Endothelial cell of umbilical vein (primary cell): ENCODE measurements at regions not wholly inside any gene's neighbourhood (a gene's known extent, or its start where the extent isn't known, plus 50 kb on each side); places are given as distances from the start of the nearest gene placed in this dataset.

Source experiments
- BruUV-seq: library from RNA; stranded (reverse); fragments of 400-500 nt; replicated peaks from 2 replicates; lab custom pipeline; 2021; lab: Mats Ljungman, UMichigan
- CTCF ChIA-PET: fragments of 300-600, 350-600 bp; sonication (Branson Sonifier 250); formaldehyde crosslinking; loops from one replicate; lab custom pipeline; 2021; ENCODE audit warnings: antibody characterized with exemption, inconsistent platforms; lab: Charles Lee
- POLR2A ChIA-PET: fragments of 300-600, 350-600 bp; sonication (Branson Sonifier 250); formaldehyde crosslinking; loops from one replicate; lab custom pipeline; 2021; ENCODE audit warnings: antibody characterized with exemption, inconsistent platforms; lab: Charles Lee
- DNase-seq: peaks from one replicate; pipeline ENCODE4 v3.0.0-alpha.2; 2011; ENCODE audit warnings: low read depth, low spot score
- FAIRE-seq: peaks from 2 replicates; lab custom pipeline; 2011; peaks lifted over from hg19 to GRCh38; lab: Jason Lieb, UNC
- H2AFZ ChIP-seq: 2 replicates; pipeline ENCODE4 v1.6.0; 2012; ENCODE audit warnings: low read depth, low read length, control low read depth, inconsistent platforms
- H3K27ac ChIP-seq: 2 replicates; pipeline ENCODE4 v1.5.1; 2011; ENCODE audit warnings: low read depth, mild to moderate bottlenecking, control low read depth, low read length, moderate library complexity; ENCODE audit not compliant: insufficient read depth
- H3K27me3 ChIP-seq, 2 experiments: 2 replicates each; pipeline versions ENCODE4 v1.6.0 to v1.6.1; 2011; ENCODE audit warnings: low read length in 2 of 2, mixed read lengths in 1 of 2; ENCODE audit not compliant: control insufficient read depth in 2 of 2, insufficient read depth in 2 of 2
- H3K36me3 ChIP-seq, 2 experiments: 2 replicates in 1 of 2; 3 replicates in 1 of 2; pipeline ENCODE4 v1.5.1; 2011; ENCODE audit warnings: low read length in 2 of 2, mild to moderate bottlenecking in 1 of 2, moderate library complexity in 1 of 2; ENCODE audit not compliant: control insufficient read depth in 2 of 2, insufficient read depth in 2 of 2; ENCODE audit errors: extremely low read depth in 1 of 2
- H3K4me1 ChIP-seq: 3 replicates; pipeline ENCODE4 v1.5.1; 2011; ENCODE audit warnings: mild to moderate bottlenecking, low read length; ENCODE audit not compliant: control insufficient read depth, insufficient read depth; ENCODE audit errors: extremely low read depth
- H3K4me2 ChIP-seq: 2 replicates; pipeline ENCODE4 v1.6.1; 2011; ENCODE audit warnings: low read length, control low read depth, mixed read lengths; ENCODE audit not compliant: insufficient read depth
- H3K4me3 ChIP-seq, 3 experiments: fragments of 200-600 bp in 1 of 3; sonication (generic), shearing (Covaris generic) in 1 of 3; replicated peaks in 1 of 3; 2 replicates each; pipeline ENCODE4 v1.5.1; 2011 to 2016; ENCODE audit warnings: control low read depth in 3 of 3, low read length in 3 of 3, mild to moderate bottlenecking in 2 of 3, inconsistent platforms in 1 of 3, low read depth in 1 of 3, moderate library complexity in 1 of 3; ENCODE audit not compliant: insufficient read depth in 1 of 3
- H3K79me2 ChIP-seq: 2 replicates; pipeline ENCODE4 v1.6.0; 2012; ENCODE audit warnings: low read length, inconsistent platforms; ENCODE audit not compliant: control insufficient read depth, insufficient read depth
- H3K9ac ChIP-seq: replicated peaks from 2 replicates; pipeline ENCODE3; 2011; ENCODE audit warnings: low read length, control low read depth; ENCODE audit not compliant: insufficient read depth; ENCODE audit errors: extremely low read depth
- H3K9me1 ChIP-seq: replicated peaks from 3 replicates; pipeline ENCODE4 v1.6.0; 2011; ENCODE audit warnings: mild to moderate bottlenecking, low read length; ENCODE audit not compliant: control insufficient read depth, insufficient read depth; ENCODE audit errors: extremely low read depth
- H3K9me3 ChIP-seq: replicated peaks from 2 replicates; pipeline ENCODE4 v1.5.1; 2012; ENCODE audit warnings: low read length, inconsistent platforms; ENCODE audit not compliant: control insufficient read depth, insufficient read depth
- H4K20me1 ChIP-seq: replicated peaks from 2 replicates; pipeline ENCODE3; 2011; ENCODE audit warnings: mild to moderate bottlenecking, low read length; ENCODE audit not compliant: control insufficient read depth, insufficient read depth; ENCODE audit errors: extremely low read depth
- CTCF ChIP-seq, 2 donors: IDR thresholded peaks; 1 replicate in 1 of 2; 2 replicates in 1 of 2; pipeline ENCODE4 v1.5.1; 2011; ENCODE audit warnings: low read length in 2 of 2, mild to moderate bottlenecking in 2 of 2, moderate library complexity in 2 of 2, control low read depth in 1 of 2, inconsistent platforms in 1 of 2, low read depth in 1 of 2; ENCODE audit not compliant: insufficient read depth in 1 of 2; ENCODE audit errors: extremely low read depth in 1 of 2
- EZH2 ChIP-seq: IDR thresholded peaks from 2 replicates; pipeline ENCODE4 v1.6.1; 2012; ENCODE audit warnings: borderline replicate concordance, low read depth, mild to moderate bottlenecking, moderate library complexity, low read length, inconsistent platforms; ENCODE audit not compliant: severe bottlenecking
- FOS ChIP-seq: IDR thresholded peaks from 2 replicates; pipeline ENCODE4 v1.6.1; 2011; ENCODE audit warnings: mild to moderate bottlenecking, low read length, moderate library complexity, borderline replicate concordance; ENCODE audit not compliant: insufficient read depth
- GATA2 ChIP-seq: IDR thresholded peaks from 2 replicates; pipeline ENCODE4 v1.7.0; 2011; ENCODE audit warnings: low read depth, mild to moderate bottlenecking, moderate library complexity, mixed read lengths, low read length; ENCODE audit not compliant: insufficient read length, insufficient read depth
- JUN ChIP-seq: IDR thresholded peaks from 2 replicates; pipeline ENCODE4 v1.6.1; 2011; ENCODE audit warnings: borderline replicate concordance, low read depth; ENCODE audit not compliant: insufficient read length, insufficient read depth
- MAX ChIP-seq: IDR thresholded peaks from 2 replicates; pipeline ENCODE4 v1.6.1; 2011; ENCODE audit not compliant: insufficient read depth, insufficient read length
- MYC ChIP-seq: IDR thresholded peaks from one replicate; pipeline ENCODE4 v1.6.1; 2011; ENCODE audit warnings: mild to moderate bottlenecking, low read depth, low read length
- POLR2A ChIP-seq: IDR thresholded peaks from 2 replicates; pipeline ENCODE4 v1.6.1; 2012; ENCODE audit warnings: low read depth, mild to moderate bottlenecking, control low read depth, low read length
- POLR2AphosphoS5 ChIP-seq: IDR thresholded peaks from 2 replicates; pipeline ENCODE4 v1.6.1; 2012; ENCODE audit warnings: low read depth, mild to moderate bottlenecking, control low read depth, low read length, moderate library complexity; ENCODE audit not compliant: insufficient read depth
- dilution Hi-C: fragments of 300-500 bp; cut with MboI; formaldehyde crosslinking; loops from one replicate; pipeline ENCODE4 v1.15.0; 2019; ENCODE audit warnings: low sequenced_read_pairs; ENCODE audit not compliant: extremely low pct_ligation_motif_present
- intact Hi-C: fragments of 100-400 bp; cut with micrococcal nuclease; formaldehyde crosslinking; loops from one replicate; pipeline ENCODE4 v1.10.0; 2022

GRCh38 chr17:12429116-12429515, 236.6 kb upstream of the MYOCD start:
- Histone ChIP-seq H3K36me3 (no peaks in the 10 kb centered on the region), H3K9ac (no peak overlapping the region), H3K4me2 (no peak overlapping the region), H4K20me1 (no peaks in the 10 kb centered on the region), H3K9me1 (no peaks in the 10 kb centered on the region), H3K27me3 (no peaks in the 10 kb centered on the region), H3K9me3 (no peaks in the 10 kb centered on the region), H3K27ac (no peak overlapping the region), H3K4me1 (no peaks in the 10 kb centered on the region), H3K79me2 (no peaks in the 10 kb centered on the region), H2AFZ (no peak overlapping the region), H3K4me3 (no peak overlapping the region)
- intact Hi-C loops (no loop called here), dilution Hi-C loops (no loop called here)
- FAIRE-seq = no peak
- no TSS peak for BruUV-seq
- no peak for TF ChIP-seq CTCF (IDR thresholded peaks at IDR 0.05; ENCODE audit: extremely low read depth in 1 of 2, insufficient read depth in 1 of 2, low read depth in 1 of 2, low read length in 2 of 2)
- TF ChIP-seq JUN = no peak
- TF ChIP-seq FOS = no peak
- no peak for TF ChIP-seq EZH2
- TF ChIP-seq POLR2AphosphoS5 = no peak
- TF ChIP-seq POLR2A = no peak
- no peak for TF ChIP-seq MAX
- no peak for TF ChIP-seq MYC
- no peak for TF ChIP-seq GATA2
- DNase-seq = no peak
- CTCF ChIA-PET = no interaction called here
- POLR2A ChIA-PET = no interaction called here
